AG20443 (cell line): ENCODE measurements at regions not wholly inside any gene's neighbourhood (a gene's known extent, or its start where the extent isn't known, plus 50 kb on each side); places are given as distances from the start of the nearest gene placed in this dataset.

Experiments used
- DNase-seq: peaks from one replicate; pipeline ENCODE4 v3.0.0; 2012; ENCODE audit warnings: low spot score, mixed read lengths

DNA sequence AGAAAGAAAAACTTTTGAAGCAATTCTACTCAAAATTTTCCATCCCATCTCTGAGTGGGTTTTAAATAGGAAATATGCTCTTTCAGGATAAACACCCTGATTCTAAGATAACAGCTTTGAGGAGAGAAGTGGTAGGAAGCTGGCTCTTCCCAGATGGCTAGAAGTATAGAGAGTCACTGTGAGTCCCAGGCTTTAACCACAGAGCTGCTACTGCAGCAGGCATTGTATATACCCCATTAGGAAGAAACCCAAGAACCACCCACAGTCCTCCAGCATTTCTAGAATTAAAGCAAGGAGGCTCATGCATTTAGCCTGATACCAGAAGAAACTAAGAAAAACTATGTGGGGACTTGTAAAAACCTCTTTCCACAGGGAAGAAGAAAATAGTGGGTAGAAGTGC lies 1405.6 kb upstream of the TENM4 start:
- no peak for DNase-seq

DNA sequence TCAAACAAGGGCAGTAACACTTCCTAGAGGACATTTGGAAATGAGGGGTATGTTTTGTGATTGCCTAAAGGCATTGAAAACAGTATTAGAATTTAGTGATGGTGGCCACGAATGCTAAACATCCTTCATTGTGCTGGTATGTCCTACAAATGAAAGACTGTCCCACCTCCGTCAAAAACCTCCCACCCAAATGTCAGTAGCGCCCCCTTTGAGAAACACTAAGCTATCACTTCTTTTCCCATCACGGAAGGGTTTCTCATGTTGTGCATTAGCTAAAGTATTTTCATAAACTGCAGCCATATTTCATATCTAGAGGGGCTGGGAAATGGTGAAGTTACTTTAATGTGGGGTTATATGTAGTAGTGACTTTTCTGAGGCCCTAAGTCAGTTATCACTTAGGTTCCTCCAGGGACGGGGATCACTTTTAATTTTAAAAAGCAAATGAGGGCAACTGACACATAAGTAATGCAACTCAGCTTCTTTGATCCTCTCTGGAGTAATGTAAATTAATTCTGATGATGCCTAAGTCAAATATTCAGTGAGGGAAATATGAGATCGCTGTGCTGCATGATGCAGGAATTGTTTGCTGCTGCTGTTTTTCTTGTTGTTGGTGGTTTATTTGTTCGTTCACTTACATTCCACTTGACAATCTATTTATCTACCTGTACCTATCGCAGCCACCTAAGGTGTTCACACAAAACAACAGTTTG lies 1403.4 kb upstream of the TENM4 start:
- DNase-seq = no peak

DNA sequence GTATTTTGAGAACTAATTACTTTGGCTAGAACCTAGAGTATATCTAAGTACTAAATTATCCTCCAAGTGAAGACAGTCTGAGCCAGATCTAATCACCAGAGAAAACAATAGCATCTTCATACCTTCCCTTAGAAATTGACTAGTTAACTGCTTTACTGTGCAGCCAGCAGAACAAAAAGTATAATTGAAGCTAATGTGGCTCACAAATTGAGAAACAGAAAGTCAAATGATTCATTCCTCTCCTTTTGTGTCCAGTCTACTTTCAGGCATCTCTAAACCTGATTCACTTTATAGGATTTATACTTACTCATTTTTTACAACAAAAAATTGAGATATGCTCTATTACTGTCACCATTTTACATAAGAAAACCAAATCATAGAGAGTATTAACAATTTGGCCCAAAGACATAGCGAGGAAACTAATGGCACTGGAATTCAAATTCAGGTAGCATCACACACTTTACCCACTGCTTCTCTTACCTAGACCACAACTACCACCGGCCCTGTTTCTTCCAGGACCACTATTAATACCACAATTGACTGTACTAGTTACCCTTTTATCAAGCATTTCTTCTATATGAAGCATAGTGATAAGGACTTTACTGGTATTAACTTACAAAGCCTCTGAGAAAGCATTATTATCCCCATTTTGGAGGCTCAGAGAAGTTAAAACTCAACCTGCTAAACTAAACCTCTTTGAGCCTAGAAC lies 1402.6 kb upstream of the TENM4 start:
- no peak for DNase-seq

DNA sequence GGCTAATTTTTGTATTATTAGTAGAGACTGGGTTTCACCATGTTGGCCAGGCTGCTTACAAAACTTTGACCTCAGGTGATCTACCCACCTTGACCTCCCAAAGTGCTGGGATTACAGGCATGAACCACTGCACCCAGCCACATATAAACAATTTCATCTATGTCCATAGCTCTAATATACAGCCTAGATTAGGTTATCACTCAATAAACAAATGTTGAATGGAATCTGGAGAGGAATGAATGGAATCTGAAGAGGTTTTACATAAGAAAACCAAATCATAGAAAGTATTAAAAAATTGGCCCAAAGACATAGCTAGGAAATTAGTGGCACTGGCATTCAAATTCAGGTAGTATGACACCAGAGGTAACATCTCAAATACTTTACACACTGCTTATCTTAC lies 1401.4 kb upstream of the TENM4 start:
- DNase-seq = no peak

DNA sequence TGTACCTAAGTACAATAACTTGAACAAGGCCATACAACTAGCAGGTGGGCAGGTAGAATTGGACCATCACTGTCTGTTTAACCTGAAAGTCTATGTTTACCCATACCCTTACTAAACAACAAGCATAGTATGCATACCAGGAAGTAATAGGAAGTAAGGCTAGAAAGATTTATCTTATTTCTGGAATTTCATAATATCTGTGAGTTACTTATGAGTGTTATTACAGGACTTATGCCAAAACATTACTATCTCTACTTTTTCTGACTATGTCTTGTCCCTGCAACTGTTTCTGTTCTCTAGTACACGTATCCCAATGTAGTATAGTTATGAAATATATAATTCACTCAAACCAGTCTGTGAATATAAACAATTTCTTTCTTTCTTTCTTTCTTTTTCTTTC lies 1400.8 kb upstream of the TENM4 start:
- no peak for DNase-seq

DNA sequence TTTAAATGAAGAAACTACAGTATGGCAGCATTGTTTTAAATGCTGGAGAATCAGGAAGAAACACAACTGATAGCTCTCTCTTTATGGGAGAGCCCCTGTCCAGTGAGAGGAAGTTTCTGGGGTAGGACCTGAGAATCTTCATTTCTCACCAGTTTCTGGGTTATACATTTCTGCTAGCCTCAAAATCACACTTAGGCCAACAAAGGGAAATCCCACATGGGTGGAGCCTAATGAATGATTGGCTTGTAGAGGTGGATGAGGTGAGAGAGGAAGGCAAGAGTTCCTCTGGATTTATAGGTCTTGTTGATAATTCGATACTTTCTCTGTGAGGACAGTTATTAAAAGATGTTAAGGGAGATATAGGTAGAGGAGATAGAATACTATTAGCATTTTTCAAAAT lies 1397.3 kb upstream of the TENM4 start:
- no peak for DNase-seq

DNA sequence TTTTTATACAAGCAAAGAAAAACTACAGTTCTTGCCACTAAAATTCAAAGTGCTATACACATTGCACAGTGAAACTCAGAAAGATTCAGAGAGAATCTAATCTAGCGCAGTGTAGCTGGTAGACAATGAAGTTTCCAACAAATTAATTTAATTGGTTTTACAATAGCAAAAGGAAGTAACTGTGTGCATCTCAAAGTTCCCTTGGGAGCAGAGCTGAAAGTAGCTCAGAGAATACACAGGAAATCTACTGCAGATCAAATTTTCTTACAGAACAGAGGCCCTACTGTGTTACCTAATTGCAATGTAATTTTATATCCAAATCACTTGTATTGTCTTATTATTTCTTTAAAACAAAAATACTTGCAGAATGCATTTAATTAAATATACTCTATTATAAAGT lies 1396.2 kb upstream of the TENM4 start:
- no peak for DNase-seq

DNA sequence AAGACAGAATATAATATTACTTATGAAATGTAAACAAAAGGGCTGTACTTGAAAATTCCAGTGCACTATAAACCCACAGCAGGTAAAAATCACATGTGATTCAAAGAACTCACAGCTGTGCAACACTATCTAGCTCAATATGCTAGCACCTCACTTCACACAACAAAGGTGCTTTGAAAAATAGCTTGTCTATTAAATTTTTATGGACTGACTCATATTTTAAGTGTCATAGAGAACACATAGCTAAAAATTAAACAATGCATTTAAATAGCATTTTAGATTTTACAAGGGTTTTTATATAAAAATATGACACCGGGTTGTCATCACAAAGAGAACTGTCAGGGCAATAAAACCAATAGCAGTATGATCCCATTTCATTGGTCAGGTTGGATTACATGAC lies 1390.5 kb upstream of the TENM4 start:
- no peak for DNase-seq

DNA sequence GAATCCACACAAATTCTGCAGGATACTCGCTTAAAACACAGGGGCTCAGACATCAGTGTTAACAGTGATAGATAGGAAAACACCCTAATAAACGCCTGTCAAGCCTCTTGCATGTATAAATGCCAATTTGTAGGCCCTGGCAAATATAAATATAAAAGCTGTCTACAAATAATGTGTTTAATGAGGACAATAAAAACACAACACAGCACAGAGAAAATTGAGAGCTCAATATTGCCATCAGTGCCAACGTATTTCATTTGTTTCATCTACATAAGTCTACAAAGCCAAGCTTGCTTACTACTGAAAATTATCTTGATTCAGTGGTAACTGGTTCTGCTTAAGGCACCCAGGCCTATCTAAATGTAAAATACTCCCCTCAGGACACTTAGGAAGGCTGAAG lies 1387.0 kb upstream of the TENM4 start:
- DNase-seq = no peak

DNA sequence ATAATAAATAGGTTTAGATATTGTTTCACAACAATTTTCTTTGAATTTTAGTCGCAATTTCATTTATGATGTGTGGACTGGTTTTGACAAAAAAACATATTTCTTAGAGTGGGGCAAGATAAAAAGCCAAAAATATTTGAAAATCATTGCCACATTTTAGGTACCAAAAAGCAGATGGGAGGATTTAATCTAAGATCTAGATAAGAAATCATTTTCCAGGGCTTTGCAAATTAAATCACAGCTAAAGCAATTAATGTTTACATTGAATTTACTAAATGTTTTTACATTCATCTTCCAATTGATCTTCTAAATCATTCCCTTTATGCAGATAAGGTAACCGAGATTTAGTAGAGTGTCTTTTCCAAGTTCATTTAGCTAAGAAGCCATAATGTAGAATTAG lies 1386.0 kb upstream of the TENM4 start:
- no peak for DNase-seq

DNA sequence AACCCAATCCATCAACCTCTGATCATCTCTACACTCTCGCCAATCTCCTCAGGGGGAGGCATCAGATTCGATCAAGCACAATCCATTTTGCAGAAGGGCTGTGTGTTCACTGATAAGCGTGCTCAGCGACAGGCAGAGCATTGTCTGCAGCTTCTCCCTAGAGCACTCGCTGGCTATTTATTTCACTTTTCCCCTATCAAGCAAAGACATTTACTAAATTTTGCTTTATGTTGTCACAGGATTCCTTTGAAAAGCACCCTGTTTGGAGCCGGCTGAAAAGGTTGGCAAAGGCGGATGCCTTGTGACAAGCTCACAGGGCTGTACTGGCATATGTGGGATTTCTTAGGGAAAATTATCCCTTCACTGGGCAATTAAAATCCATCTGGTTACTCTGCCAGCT lies 1381.5 kb upstream of the TENM4 start:
- no peak for DNase-seq

DNA sequence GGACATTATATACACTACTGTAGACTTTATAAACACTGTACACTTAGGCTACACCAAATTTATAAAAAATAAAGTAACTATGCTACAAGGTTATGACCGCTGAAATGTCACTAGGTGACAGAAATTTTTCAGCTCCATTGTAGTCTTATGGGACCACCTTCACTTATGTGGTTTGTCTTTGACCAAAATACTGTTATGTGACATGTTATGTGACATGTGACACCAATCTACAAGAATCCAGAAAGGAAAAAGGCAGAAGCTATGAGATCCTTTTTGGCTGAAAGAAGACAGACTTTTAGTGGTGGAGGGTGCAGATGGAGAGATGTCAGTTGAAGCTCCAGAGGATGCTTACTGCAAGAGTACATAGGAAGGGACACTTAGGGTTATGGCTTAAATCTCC lies 1378.4 kb upstream of the TENM4 start:
- no peak for DNase-seq

DNA sequence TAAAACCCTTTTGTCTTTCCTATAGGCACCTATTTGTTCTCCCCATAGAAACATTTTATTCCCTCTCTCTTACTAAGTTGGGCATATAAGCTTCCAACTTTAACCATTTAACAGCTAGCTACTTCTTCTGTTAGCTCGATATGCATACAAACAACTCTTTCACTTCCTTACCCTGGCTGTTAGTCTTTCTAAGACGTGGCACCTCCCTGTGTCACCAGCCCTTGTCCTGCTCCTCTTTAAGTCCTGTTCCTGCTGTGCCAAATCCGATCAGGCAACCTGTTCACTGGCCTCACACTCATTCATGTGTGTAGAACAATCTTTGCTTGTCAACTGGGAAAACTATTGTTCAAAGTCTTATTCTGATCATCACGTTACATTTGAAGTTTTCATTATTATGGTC lies 1376.1 kb upstream of the TENM4 start:
- no peak for DNase-seq

DNA sequence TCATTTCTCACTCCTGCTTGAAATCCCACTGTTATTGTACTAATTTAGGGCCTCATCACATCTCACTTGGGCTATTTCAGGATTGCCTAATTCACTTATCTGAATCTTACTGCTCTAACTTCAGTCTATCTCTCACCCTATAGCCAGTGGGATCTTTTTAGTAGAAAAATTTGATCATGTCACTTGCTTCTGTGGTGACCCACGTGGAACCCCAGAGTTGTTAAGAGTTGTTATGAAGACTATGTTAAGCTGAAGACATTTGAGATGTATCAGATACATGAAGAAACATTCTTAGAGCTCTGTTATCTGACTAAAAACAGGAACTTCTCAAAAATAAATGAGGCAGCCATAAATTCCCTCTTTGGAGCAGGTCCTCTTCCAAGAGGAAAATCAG lies 1375.6 kb upstream of the TENM4 start:
- no peak for DNase-seq

DNA sequence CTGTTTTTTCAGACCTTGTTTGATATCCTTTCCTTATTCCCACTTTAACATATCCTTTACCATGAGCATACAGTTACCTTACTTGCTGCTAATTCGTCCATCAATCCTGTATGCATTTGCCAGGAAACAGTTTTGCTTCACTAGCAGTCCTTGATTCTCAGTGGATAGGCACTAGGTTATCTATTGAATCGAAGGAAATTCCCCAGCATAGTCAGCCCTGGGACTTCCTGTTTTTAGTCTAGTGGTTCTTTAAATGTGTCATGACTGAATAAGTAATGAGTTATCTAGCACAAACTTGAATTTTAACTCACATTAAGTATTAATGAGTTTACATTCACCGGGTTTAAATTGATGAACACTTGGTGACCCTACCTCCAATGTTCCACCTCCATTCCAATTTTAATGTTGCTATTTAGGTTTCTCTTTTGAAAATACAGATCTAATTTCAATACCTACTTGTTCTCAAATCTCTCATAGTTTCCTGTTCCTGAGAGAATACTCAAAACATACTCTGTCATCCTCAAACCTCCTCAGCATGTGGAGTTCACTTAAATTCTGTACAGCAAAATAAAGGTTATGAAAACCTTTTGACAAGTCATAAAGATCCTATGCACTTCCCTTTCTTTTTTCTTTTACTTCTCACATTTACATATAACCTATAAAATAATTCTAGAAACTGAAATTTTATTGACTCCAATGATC lies 1375.1 kb upstream of the TENM4 start:
- DNase-seq = no peak

DNA sequence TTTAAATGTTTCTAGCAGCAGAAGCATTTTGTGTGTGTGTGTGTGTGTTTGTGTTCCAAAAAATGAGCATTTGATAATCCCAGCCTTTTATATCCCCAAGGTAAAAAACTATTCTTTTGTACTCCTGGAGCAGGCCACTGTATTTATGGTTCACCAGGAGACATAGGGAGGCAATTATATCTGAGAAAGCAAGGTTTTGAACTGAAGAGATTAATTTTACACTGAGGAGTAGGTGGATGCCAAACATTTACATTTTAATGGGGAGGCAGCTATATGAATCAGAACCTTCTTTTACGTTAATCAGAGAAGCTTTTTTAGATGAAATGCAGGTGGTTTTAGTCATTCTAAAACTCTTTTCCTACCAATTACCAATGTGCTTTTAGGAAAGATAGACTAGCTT lies 1374.0 kb upstream of the TENM4 start:
- no peak for DNase-seq

DNA sequence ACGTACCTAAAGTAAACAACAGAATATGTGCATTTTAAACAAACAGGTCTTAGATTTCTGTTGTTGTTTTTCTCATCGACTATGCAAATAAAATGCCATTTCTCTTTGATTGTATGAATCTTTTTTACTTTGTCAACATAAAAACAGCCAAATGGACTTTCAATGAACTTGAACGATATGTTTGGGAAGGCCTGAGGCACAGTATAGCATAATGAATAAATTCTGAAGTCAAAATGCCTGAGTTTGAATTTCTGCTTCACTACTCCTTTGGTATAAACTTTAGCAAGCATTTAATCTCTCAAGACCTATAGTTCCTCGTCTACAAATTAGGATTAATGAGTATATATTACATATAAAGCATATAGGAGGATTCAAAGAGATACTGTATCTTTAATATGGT lies 1369.9 kb upstream of the TENM4 start:
- DNase-seq = no peak

DNA sequence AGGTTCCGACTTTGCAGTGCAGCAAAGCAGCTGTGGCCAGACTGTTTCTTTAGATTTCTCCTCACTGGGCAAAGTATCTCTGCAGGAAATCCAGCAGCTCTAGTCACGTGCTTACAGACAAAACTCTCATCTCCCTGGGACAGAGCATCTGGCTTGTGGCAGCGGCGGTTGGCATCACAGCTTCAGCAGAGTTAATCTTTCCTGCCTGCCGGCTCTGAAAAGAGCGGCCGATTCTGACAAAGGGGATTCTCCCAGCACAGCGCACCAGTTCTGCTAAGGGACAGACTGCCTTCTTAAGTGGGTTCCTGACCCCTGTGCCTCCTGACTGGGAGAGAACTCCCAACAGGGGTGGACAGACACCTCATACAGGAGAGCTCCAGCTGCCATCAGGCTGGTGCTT lies 1357.3 kb upstream of the TENM4 start:
- DNase-seq = no peak

DNA sequence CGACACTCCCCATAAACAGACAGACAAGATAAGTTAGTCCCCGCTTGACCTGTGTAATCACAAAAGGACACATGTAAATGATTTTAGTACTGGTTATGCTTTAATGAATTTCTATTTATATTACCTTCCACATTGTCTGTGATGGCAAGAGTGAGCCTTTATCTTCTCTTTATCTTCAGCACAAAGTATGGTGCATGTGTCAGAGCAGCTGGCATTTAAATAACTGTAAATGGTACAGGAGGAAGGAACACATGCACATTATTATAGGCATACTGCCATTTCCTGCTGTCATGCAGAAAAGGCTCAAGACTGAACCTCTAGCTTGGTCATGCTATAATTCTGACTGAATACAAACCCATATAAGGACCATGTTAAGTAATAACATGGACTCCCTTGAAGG lies 1342.7 kb upstream of the TENM4 start:
- DNase-seq = no peak

DNA sequence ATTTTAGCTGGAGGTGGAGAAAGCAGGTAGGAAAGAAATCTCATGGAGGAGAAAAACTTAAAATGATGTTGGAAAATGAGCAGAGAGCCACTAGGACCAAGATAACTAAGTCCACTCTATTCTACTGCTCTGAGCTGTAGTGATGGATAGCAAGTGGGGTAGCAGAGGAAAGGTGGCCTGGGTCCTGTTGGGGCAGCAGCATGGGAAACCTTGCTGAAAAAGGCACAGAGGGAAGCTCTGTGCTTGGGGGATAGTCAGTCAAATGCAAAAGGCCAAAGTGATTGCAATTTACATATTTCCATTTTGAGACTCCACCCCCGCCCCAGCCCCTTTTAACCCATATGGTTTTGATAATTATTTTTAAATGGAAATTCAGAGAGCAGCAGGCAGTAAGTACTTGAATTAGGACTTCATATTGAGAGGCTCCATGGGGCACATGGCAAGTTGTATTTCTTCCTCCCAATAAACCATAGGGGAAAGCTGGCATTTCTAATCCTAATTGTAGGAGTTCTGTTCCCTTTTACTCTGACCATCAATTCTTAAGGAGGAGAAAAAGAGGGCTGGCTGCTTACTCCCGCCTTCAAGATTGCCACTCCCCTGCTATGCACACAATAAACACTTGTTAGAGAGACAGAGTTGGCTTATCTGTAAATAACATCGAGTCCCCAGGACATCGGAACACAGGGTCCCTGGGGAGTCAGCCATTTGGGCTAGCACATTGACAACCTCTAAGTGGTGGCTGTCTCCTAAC lies 1341.5 kb upstream of the TENM4 start:
- no peak for DNase-seq

DNA sequence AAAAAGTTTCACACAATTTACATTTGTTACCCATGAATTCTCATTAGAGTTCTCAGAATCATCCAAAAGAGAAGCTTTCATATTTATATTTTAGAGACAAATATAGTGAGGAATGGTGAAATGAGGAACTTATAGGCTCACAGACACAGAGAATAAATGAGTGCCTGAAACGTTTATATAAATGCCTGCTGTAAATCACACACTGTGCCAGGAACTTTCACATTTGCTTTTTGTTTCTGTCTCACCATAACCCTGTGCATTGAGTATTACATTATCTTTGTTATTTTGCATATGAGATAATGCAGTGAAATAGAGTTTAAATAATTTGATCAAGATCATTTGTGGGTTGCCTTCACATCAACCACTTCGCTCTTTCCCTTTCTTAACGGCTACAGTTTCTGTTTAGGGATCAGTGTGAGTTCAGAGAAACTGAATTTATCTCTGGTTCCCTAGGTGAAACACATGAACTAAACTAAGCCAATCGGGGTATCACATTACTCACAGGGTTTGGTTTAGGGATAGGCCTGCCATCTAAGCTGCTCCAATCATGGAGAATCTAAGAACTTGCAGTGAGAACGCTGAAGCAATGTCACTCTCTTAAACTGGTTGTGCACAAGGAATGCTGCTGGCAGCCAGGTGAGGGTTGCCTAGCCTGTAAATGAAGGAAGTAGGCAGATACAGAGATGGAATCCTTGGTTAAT lies 1339.2 kb upstream of the TENM4 start:
- DNase-seq = no peak

DNA sequence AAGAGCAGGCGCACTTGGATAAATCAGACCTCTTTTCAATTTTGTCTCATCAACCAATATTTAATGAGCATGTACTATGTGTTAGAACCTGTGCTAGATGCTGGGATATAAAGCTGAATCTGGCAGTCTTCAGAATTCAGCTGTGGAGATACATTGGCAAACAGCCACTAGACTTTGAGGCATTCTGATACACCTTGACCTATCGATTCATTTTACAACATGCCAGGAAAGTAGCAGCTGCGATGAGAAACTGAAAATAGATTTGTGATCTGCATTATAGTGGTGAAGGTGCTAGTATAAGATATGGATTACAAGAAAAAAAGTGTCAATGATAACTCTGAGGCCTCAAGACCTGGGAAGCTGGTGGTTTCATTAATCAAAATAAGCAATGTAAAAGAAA lies 1338.1 kb upstream of the TENM4 start:
- DNase-seq = no peak
